GM23248 (cell line): ENCODE measurements at regions not wholly inside any gene's neighbourhood (a gene's known extent, or its start where the extent isn't known, plus 50 kb on each side); places are given as distances from the start of the nearest gene placed in this dataset.

Experiments
- EZH2 ChIP-seq: fragments of 200-600 bp; sonication (generic); IDR thresholded peaks from 2 replicates; pipeline ENCODE4 v1.6.1; 2018; ENCODE audit warnings: antibody characterized with exemption, mild to moderate bottlenecking; ENCODE audit not compliant: insufficient read depth, poor library complexity, severe bottlenecking
- EZH2phosphoT487 ChIP-seq: fragments of 200-600 bp; sonication (generic); IDR thresholded peaks from 2 replicates; pipeline ENCODE4 v1.6.1; 2018; ENCODE audit warnings: antibody characterized with exemption, moderate library complexity, mild to moderate bottlenecking, low read depth; ENCODE audit not compliant: insufficient read depth

DNA sequence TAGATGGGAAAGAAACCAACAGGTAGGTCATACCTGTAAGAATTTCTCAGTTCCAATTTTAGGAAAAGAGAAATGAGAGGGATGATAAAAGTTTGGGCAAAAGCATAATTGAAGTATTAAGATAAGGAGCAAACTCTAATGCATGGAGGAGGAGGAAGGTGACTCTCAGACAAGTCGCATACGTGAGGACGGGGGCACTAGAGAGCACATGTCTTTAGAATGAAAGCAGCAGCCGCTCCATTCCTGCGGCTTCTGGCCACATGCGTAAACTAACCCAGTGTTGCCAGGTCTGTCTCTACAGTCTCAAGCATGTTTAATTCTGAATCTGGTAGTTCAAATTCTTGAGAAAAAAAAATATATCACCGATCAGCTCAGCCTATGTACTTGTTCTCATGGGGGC lies 371.5 kb upstream of the SLC30A5 start:
- TF ChIP-seq EZH2phosphoT487 (no peak), EZH2 (no peak)
